ENCODE measurements at regions not wholly inside any gene's neighbourhood (a gene's known extent, or its start where the extent isn't known, plus 50 kb on each side); places are given as distances from the start of the nearest gene placed in this dataset.
A peak's percentile ranks its signal among the peaks of the same experiment; 100 is the strongest.

- Histone ChIP-seq H3K27ac (no peak overlapping the region), H3K4me3 (ENCODE audit: low read depth, low read length) (no peak overlapping the region)
Measured at GRCh38 chr13:105665284-105665683, 870.2 kb downstream of the EFNB2 start.

GRCh38 chr13:105663182-105663581, 872.3 kb downstream of the EFNB2 start:
- in situ Hi-C loops (cut with HindIII; ENCODE audit: low pct_ligation_motif_present, low sequenced_read_pairs) = no loop called here
- no peak overlapping the region for H3K4me3 ChIP-seq (ENCODE audit: low read depth, low read length)
- H3K36me3 ChIP-seq (replicated peaks) = no peaks in the 10 kb centered on the region
- no peaks in the 10 kb centered on the region for H3K27me3 ChIP-seq (replicated peaks)
- H3K27ac ChIP-seq = no peak overlapping the region
- TF ChIP-seq CTCF (IDR thresholded peaks at IDR 0.05; ENCODE audit: low read depth, low read length, missing control alignments) = no peak
- DNase-seq = no peak

More at GRCh38 chr13:105665284-105665683, 870.2 kb downstream of the EFNB2 start:
- no peaks in the 10 kb centered on the region for H3K27me3 ChIP-seq (replicated peaks)
- in situ Hi-C loops (cut with HindIII; ENCODE audit: low pct_ligation_motif_present, low sequenced_read_pairs) = no loop called here
- H3K36me3 ChIP-seq (replicated peaks) = no peaks in the 10 kb centered on the region
- no peak for TF ChIP-seq CTCF (IDR thresholded peaks at IDR 0.05; ENCODE audit: low read depth, low read length, missing control alignments)
- peak; percentile 68 for DNase-seq

- no peak overlapping the region for H3K27ac ChIP-seq
- H3K36me3 ChIP-seq (replicated peaks) = no peaks in the 10 kb centered on the region
- no peak for TF ChIP-seq CTCF (IDR thresholded peaks at IDR 0.05; ENCODE audit: low read depth, low read length, missing control alignments)
- H3K4me3 ChIP-seq (ENCODE audit: low read depth, low read length) = no peak overlapping the region
- in situ Hi-C loops (cut with HindIII; ENCODE audit: low pct_ligation_motif_present, low sequenced_read_pairs) = no loop called here
- no peaks in the 10 kb centered on the region for H3K27me3 ChIP-seq (replicated peaks)
- DNase-seq = no peak
Measured at GRCh38 chr13:105660561-105660960, 874.9 kb downstream of the EFNB2 start.

- no peak for TF ChIP-seq CTCF (IDR thresholded peaks at IDR 0.05; ENCODE audit: low read depth, low read length, missing control alignments)
- H3K36me3 ChIP-seq (replicated peaks) = no peaks in the 10 kb centered on the region
- no peak overlapping the region for H3K4me3 ChIP-seq (ENCODE audit: low read depth, low read length)
- no peak overlapping the region for H3K27ac ChIP-seq
- in situ Hi-C loops (cut with HindIII; ENCODE audit: low pct_ligation_motif_present, low sequenced_read_pairs) = no loop called here
- H3K27me3 ChIP-seq (replicated peaks) = no peaks in the 10 kb centered on the region
- no peak for DNase-seq
Measured at GRCh38 chr13:105658431-105658830, 877.0 kb downstream of the EFNB2 start.

- in situ Hi-C loops (cut with HindIII; ENCODE audit: low pct_ligation_motif_present, low sequenced_read_pairs) = no loop called here
- no peaks in the 10 kb centered on the region for H3K27me3 ChIP-seq (replicated peaks)
- no peak overlapping the region for H3K4me3 ChIP-seq (ENCODE audit: low read depth, low read length)
- peak; percentile 79 for DNase-seq
- no peak for TF ChIP-seq CTCF (IDR thresholded peaks at IDR 0.05; ENCODE audit: low read depth, low read length, missing control alignments)
- no peaks in the 10 kb centered on the region for H3K36me3 ChIP-seq (replicated peaks)
- no peak overlapping the region for H3K27ac ChIP-seq
Measured at GRCh38 chr13:105655046-105655445, 880.4 kb downstream of the EFNB2 start.

- H3K36me3 ChIP-seq (replicated peaks) = no peaks in the 10 kb centered on the region
- TF ChIP-seq CTCF (IDR thresholded peaks at IDR 0.05; ENCODE audit: low read depth, low read length, missing control alignments) = no peak
- H3K27me3 ChIP-seq (replicated peaks) = no peaks in the 10 kb centered on the region
- in situ Hi-C loops (cut with HindIII; ENCODE audit: low pct_ligation_motif_present, low sequenced_read_pairs) = no loop called here
- no peak overlapping the region for H3K4me3 ChIP-seq (ENCODE audit: low read depth, low read length)
- no peak for DNase-seq
- H3K27ac ChIP-seq = no peak overlapping the region
Measured at GRCh38 chr13:105643966-105644365, 891.5 kb downstream of the EFNB2 start.

All from brain microvascular endothelial cell (primary cell).